ENCODE measurements at regions not wholly inside any gene's neighbourhood (a gene's known extent, or its start where the extent isn't known, plus 50 kb on each side); places are given as distances from the start of the nearest gene placed in this dataset.

GRCh38 chrX:98350940-98351339, 1467.2 kb downstream of the RPA4 start:
- H3K27me3 Mint-ChIP-seq (ENCODE audit: unreplicated experiment): peaks cover 1% of the 10 kb centered on the region

DNA sequence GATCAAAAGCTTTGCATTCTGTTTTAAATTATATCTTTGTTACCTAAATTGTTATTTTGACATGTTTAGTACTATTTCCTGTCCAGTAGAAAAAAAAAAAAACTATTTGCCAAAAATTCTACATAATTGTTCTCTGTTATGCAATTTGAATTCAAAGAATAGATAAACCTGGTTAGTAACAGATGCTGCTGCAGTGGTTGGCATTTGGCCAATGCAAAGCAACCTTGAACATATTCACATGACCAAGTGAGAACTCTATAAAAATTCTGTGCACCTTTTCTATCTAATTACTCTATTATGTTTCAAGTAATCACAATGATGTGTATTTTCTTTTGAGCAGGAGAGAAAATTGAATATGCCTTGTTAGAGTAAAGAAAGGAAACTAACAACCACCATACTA, 1473.4 kb downstream of the RPA4 start:
- peaks cover 5% of the 10 kb centered on the region for H3K4me1 Mint-ChIP-seq (ENCODE audit: low read depth, unreplicated experiment)
- no peak overlapping the region for H3K4me3 Mint-ChIP-seq (ENCODE audit: unreplicated experiment)
- no peak for DNase-seq
- H3K27me3 Mint-ChIP-seq (ENCODE audit: unreplicated experiment): no peaks in the 10 kb centered on the region
- no peak for TF ChIP-seq CTCF (IDR thresholded peaks at IDR 0.05; ENCODE audit: partially characterized antibody, unreplicated experiment)
- H3K9me3 Mint-ChIP-seq (ENCODE audit: unreplicated experiment): no peaks in the 10 kb centered on the region
- no peak overlapping the region for H3K27ac Mint-ChIP-seq (ENCODE audit: unreplicated experiment)
- no peaks in the 10 kb centered on the region for H3K36me3 Mint-ChIP-seq (ENCODE audit: unreplicated experiment)

More at GRCh38 chrX:98350940-98351339, 1467.2 kb downstream of the RPA4 start:
- no peak overlapping the region for H3K27ac Mint-ChIP-seq (ENCODE audit: unreplicated experiment)
- H3K4me3 Mint-ChIP-seq (ENCODE audit: unreplicated experiment): no peak overlapping the region
- TF ChIP-seq CTCF (IDR thresholded peaks at IDR 0.05; ENCODE audit: partially characterized antibody, unreplicated experiment): no peak
- peaks cover 1% of the 10 kb centered on the region for H3K9me3 Mint-ChIP-seq (ENCODE audit: unreplicated experiment)
- no peaks in the 10 kb centered on the region for H3K4me1 Mint-ChIP-seq (ENCODE audit: low read depth, unreplicated experiment)
- no peak for DNase-seq
- no peaks in the 10 kb centered on the region for H3K36me3 Mint-ChIP-seq (ENCODE audit: unreplicated experiment)

DNA sequence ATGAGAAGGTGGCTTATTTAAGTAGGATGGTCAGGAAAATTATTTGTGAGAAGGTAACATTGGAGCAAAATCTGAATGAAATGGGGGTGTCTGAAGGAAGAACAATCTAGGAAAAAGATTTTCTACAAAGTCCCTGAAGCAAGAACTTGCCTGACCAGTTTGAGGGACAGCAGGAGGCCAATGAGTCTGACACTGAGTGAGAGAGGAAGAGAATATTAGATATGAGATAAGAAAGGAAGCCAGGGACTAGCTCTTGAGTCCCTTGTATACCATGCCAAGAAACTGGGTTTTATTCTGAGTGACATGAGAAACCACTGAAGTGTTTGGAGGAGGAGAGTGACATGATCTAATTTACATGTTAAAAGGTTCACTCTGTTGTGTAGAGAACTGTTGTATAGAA, 1478.9 kb downstream of the RPA4 start:
- H3K4me3 Mint-ChIP-seq (ENCODE audit: unreplicated experiment): no peak overlapping the region
- H3K27me3 Mint-ChIP-seq (ENCODE audit: unreplicated experiment): peaks cover 2% of the 10 kb centered on the region
- no peaks in the 10 kb centered on the region for H3K36me3 Mint-ChIP-seq (ENCODE audit: unreplicated experiment)
- TF ChIP-seq CTCF (IDR thresholded peaks at IDR 0.05; ENCODE audit: partially characterized antibody, unreplicated experiment): no peak
- H3K9me3 Mint-ChIP-seq (ENCODE audit: unreplicated experiment): no peaks in the 10 kb centered on the region
- no peak for DNase-seq
- H3K4me1 Mint-ChIP-seq (ENCODE audit: low read depth, unreplicated experiment): no peaks in the 10 kb centered on the region
- H3K27ac Mint-ChIP-seq (ENCODE audit: unreplicated experiment): no peak overlapping the region

DNA sequence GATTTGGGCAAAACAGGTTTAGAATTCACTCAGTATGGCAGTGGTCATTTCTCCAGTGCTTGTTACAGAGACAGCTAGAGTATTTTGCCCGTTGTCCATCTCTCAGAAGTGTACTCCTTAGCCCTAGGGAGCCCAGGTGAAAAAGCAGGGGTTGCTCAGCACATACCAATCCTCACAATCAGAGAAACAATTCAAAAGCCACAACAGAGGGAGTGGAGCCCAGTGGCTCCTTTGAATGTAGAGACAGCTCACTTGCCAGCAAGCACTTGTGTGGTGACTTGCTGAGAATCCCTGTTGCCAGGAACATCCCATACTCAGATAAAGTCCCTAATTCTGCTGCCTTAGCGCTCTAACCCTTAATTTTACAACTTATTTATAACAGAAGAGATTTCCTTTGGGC, 1488.3 kb downstream of the RPA4 start:
- H3K27ac Mint-ChIP-seq (ENCODE audit: unreplicated experiment): no peak overlapping the region
- H3K9me3 Mint-ChIP-seq (ENCODE audit: unreplicated experiment): no peaks in the 10 kb centered on the region
- no peak overlapping the region for H3K4me3 Mint-ChIP-seq (ENCODE audit: unreplicated experiment)
- H3K4me1 Mint-ChIP-seq (ENCODE audit: low read depth, unreplicated experiment): no peaks in the 10 kb centered on the region
- no peak for DNase-seq
- H3K27me3 Mint-ChIP-seq (ENCODE audit: unreplicated experiment): peaks cover 6% of the 10 kb centered on the region
- no peak for TF ChIP-seq CTCF (IDR thresholded peaks at IDR 0.05; ENCODE audit: partially characterized antibody, unreplicated experiment)
- H3K36me3 Mint-ChIP-seq (ENCODE audit: unreplicated experiment): no peaks in the 10 kb centered on the region

GRCh38 chrX:98379134-98379533, 1495.4 kb downstream of the RPA4 start:
- no peak for DNase-seq
- TF ChIP-seq CTCF (IDR thresholded peaks at IDR 0.05; ENCODE audit: partially characterized antibody, unreplicated experiment): no peak
- no peaks in the 10 kb centered on the region for H3K36me3 Mint-ChIP-seq (ENCODE audit: unreplicated experiment)
- H3K4me3 Mint-ChIP-seq (ENCODE audit: unreplicated experiment): no peak overlapping the region
- H3K4me1 Mint-ChIP-seq (ENCODE audit: low read depth, unreplicated experiment): no peaks in the 10 kb centered on the region
- H3K27me3 Mint-ChIP-seq (ENCODE audit: unreplicated experiment): peaks cover 7% of the 10 kb centered on the region
- no peak overlapping the region for H3K27ac Mint-ChIP-seq (ENCODE audit: unreplicated experiment)
- no peaks in the 10 kb centered on the region for H3K9me3 Mint-ChIP-seq (ENCODE audit: unreplicated experiment)

All from glutamatergic neuron (in vitro differentiated cells).